Tibial nerve (tissue), 4 donors: ENCODE measurements at regions not wholly inside any gene's neighbourhood (a gene's known extent, or its start where the extent isn't known, plus 50 kb on each side); places are given as distances from the start of the nearest gene placed in this dataset.
"Not testable (repeated sequence)": the region's sequence is repeated elsewhere in the genome, so short reads cannot be mapped to it uniquely, and the experiment has no call there.

Experiments used
- CTCF ChIP-seq, 5 experiments: fragments of 200-600 bp in 3 of 5; fragments of 450-650 bp in 2 of 5; sonication (generic) in 3 of 5; IDR thresholded peaks; one replicate each; pipeline ENCODE4 v1.5.1; 2016 to 2019; ENCODE audit warnings: antibody characterized with exemption in 5 of 5, mild to moderate bottlenecking in 3 of 5, moderate library complexity in 2 of 5
- EP300 ChIP-seq, 2 donors: sonication (generic); formaldehyde crosslinking; IDR thresholded peaks; one replicate each; pipeline ENCODE4 v1.6.1; 2017; ENCODE audit warnings: antibody characterized with exemption in 2 of 2, mild to moderate bottlenecking in 1 of 2

- not testable (repeated sequence) for TF ChIP-seq CTCF, EP300 (IDR thresholded peaks at IDR 0.05)
Measured at GRCh38 chr1:206326159-206326939, 123.0 kb downstream of the SRGAP2 start.
